ENCODE measurements at regions not wholly inside any gene's neighbourhood (a gene's known extent, or its start where the extent isn't known, plus 50 kb on each side); places are given as distances from the start of the nearest gene placed in this dataset.

DNA sequence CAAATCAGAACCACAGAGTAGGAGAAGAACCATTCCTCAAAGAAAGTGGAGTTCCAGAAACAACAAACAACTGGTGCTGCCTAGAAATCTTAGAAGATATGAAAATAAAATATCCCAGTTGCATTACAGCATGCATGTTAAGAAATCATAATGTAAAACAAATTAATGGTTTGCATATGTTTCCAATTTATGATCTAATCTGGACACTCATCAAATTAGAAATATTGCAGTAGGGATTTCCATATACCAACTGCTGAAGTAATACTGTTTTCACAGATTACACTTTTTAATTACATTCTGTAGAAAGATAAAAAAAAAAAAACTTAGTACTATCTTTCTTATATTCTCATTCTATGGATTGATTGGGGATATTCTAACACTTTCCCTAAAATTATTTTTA lies 1034.6 kb upstream of the C9orf72 start:
- H3K4me1 ChIP-seq = no peaks in the 10 kb centered on the region
- intact Hi-C loops (cut with DNase I) = no loop called here
- H3K9me3 ChIP-seq = no peaks in the 10 kb centered on the region
- no peak overlapping the region for H3K4me3 ChIP-seq
- ATAC-seq (no peak), DNase-seq (no peak)
- no peaks in the 10 kb centered on the region for H3K36me3 ChIP-seq
- no peak for TF ChIP-seq POLR2A (IDR thresholded peaks at IDR 0.05)
- TF ChIP-seq, protein P1, sequence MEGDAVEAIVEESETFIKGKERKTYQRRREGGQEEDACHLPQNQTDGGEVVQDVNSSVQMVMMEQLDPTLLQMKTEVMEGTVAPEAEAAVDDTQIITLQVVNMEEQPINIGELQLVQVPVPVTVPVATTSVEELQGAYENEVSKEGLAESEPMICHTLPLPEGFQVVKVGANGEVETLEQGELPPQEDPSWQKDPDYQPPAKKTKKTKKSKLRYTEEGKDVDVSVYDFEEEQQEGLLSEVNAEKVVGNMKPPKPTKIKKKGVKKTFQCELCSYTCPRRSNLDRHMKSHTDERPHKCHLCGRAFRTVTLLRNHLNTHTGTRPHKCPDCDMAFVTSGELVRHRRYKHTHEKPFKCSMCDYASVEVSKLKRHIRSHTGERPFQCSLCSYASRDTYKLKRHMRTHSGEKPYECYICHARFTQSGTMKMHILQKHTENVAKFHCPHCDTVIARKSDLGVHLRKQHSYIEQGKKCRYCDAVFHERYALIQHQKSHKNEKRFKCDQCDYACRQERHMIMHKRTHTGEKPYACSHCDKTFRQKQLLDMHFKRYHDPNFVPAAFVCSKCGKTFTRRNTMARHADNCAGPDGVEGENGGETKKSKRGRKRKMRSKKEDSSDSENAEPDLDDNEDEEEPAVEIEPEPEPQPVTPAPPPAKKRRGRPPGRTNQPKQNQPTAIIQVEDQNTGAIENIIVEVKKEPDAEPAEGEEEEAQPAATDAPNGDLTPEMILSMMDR (IDR thresholded peaks at IDR 0.05) = no peak
- H3K27ac ChIP-seq = no peak overlapping the region
- no peaks in the 10 kb centered on the region for H3K27me3 ChIP-seq

DNA sequence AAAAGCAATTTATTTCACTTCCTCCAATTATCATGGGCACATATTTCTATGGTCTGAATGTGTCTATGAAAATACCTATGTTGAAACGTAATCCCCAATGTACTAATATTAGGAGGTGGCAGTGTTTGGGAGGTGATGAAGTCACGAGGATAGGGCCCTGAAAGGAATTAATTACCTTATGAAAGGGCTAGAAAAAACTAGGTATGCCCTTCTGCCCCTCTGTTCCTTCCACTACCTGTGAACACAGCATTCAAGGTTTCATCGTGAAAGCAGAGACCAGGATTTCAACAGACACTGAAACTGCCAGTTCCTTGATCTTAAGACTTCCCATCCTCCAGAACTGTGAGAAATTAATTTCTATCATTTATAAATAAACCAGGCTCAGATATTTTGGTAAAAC lies 1037.1 kb upstream of the C9orf72 start:
- Histone ChIP-seq H3K27me3 (no peaks in the 10 kb centered on the region), H3K4me1 (no peaks in the 10 kb centered on the region), H3K4me3 (no peak overlapping the region), H3K36me3 (no peaks in the 10 kb centered on the region), H3K27ac (no peak overlapping the region), H3K9me3 (no peaks in the 10 kb centered on the region)
- intact Hi-C loops (cut with DNase I) = no loop called here
- TF ChIP-seq POLR2A (IDR thresholded peaks at IDR 0.05) = no peak
- TF ChIP-seq, protein P1 (IDR thresholded peaks at IDR 0.05) = no peak
- WGBS (ENCODE audit: insufficient coverage, low coverage, low lambda C conversion rate, missing lambda C conversion rate) = 23% methylated on average over 3 of the region's 3 CpGs
- ATAC-seq = no peak
- DNase-seq = no peak

DNA sequence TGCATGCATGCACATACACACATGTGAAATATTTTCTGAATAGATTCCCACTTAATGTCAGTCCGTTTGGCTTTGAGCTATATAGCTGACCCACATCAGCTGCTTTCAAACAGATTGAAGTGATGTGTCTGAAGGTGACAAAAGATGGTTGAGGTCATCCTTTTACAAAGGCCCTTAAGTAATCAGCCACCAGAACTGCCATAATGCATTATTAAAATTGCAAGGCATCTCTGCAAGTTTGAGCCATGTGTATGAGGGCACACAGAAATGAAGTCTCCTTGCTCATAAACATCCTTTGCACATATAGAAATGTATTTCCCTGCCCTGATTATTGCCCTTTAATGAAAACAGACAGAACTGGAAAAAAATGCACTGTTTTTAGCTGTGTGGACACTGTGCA lies 1043.0 kb upstream of the C9orf72 start:
- H3K27ac ChIP-seq = no peak overlapping the region
- H3K36me3 ChIP-seq = no peaks in the 10 kb centered on the region
- H3K27me3 ChIP-seq = no peaks in the 10 kb centered on the region
- H3K9me3 ChIP-seq = no peaks in the 10 kb centered on the region
- no peak for TF ChIP-seq POLR2A (IDR thresholded peaks at IDR 0.05)
- TF ChIP-seq, protein P1 (IDR thresholded peaks at IDR 0.05) = no peak
- ATAC-seq (no peak), DNase-seq (no peak)
- intact Hi-C loops (cut with DNase I) = no loop called here
- WGBS (ENCODE audit: insufficient coverage, low coverage, low lambda C conversion rate, missing lambda C conversion rate) = 0% methylated on average over 1 of the region's 1 CpG
- no peaks in the 10 kb centered on the region for H3K4me1 ChIP-seq
- H3K4me3 ChIP-seq = no peak overlapping the region

DNA sequence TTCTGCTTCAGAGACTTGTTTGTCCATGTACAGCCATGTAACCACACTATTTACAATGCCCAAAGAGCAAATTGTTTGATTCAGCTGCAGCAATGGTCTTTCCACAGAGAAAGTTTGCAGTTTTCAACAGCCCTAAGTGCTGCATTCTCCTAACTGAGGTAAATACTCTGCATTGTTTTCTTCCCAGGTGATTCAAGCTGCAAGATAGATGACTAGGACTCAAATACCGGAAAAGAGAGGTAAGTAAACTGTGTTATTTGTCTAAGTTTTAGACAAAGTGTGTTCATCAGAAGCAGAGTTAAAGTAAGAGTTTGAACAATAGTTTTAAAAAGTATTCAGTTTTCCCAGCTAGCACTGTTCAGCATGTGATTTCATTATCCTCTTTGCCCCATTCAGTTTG lies 1046.7 kb upstream of the C9orf72 start:
- Histone ChIP-seq H3K27ac (no peak overlapping the region), H3K9me3 (no peaks in the 10 kb centered on the region), H3K27me3 (no peaks in the 10 kb centered on the region), H3K4me1 (no peaks in the 10 kb centered on the region), H3K4me3 (no peak overlapping the region), H3K36me3 (no peaks in the 10 kb centered on the region)
- DNase-seq (no peak), ATAC-seq (no peak)
- 30% methylated on average over 1 of the region's 1 CpG for WGBS (ENCODE audit: insufficient coverage, low coverage, low lambda C conversion rate, missing lambda C conversion rate)
- intact Hi-C loops (cut with DNase I) = no loop called here
- no peak for TF ChIP-seq POLR2A (IDR thresholded peaks at IDR 0.05)
- TF ChIP-seq, protein P1 (IDR thresholded peaks at IDR 0.05) = no peak

DNA sequence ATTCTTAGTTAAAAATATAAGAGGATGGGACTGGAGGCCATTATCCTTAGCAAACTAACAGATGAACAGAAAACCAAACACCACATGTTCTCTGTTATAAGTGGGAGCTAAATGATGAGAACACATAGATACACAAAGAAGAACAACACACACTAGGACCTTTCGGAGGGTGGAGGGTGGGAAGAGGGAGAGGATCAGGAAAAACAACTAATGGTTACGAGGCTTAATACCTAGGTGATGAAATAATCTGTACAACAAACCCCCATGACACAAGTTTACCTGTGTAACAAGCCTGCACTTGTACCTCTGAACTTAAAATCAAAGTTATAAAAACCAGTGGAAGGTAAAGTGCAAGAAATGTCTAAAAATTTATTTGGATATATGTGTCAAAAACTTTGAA lies 1047.4 kb upstream of the C9orf72 start:
- no peak overlapping the region for H3K4me3 ChIP-seq
- DNase-seq (no peak), ATAC-seq (no peak)
- H3K9me3 ChIP-seq = no peaks in the 10 kb centered on the region
- no peaks in the 10 kb centered on the region for H3K36me3 ChIP-seq
- H3K4me1 ChIP-seq = no peaks in the 10 kb centered on the region
- TF ChIP-seq, protein P1 (IDR thresholded peaks at IDR 0.05) = no peak
- TF ChIP-seq POLR2A (IDR thresholded peaks at IDR 0.05) = no peak
- 42% methylated on average over 2 of the region's 2 CpGs for WGBS (ENCODE audit: insufficient coverage, low coverage, low lambda C conversion rate, missing lambda C conversion rate)
- no peaks in the 10 kb centered on the region for H3K27me3 ChIP-seq
- H3K27ac ChIP-seq = no peak overlapping the region
- intact Hi-C loops (cut with DNase I) = no loop called here

Measured in right lobe of liver (tissue), 6 donors.